ENCODE measurements at regions not wholly inside any gene's neighbourhood (a gene's known extent, or its start where the extent isn't known, plus 50 kb on each side); places are given as distances from the start of the nearest gene placed in this dataset.

DNA sequence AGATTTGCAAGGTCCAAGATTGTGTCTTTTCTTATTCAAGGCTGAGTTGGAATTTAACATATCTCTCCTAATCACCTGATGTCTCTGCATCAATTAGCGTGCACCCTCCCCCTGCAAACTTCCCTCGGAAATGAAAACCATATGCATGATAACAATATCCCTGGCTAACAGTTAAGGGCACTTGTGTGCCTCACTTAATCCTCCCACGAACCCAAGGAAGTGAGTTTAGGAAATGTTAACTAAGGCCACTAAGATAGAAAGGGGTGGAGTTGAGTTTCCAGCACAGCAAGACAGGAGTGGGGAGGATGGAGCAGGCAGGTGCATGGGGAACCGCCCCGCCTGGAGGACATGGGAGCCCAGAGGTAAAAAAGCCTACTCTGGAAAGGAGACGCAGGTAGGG lies 52.4 kb upstream of the PTMA start:
- no peak for TF ChIP-seq EP300 (IDR thresholded peaks at IDR 0.05)
- TF ChIP-seq, protein P1, sequence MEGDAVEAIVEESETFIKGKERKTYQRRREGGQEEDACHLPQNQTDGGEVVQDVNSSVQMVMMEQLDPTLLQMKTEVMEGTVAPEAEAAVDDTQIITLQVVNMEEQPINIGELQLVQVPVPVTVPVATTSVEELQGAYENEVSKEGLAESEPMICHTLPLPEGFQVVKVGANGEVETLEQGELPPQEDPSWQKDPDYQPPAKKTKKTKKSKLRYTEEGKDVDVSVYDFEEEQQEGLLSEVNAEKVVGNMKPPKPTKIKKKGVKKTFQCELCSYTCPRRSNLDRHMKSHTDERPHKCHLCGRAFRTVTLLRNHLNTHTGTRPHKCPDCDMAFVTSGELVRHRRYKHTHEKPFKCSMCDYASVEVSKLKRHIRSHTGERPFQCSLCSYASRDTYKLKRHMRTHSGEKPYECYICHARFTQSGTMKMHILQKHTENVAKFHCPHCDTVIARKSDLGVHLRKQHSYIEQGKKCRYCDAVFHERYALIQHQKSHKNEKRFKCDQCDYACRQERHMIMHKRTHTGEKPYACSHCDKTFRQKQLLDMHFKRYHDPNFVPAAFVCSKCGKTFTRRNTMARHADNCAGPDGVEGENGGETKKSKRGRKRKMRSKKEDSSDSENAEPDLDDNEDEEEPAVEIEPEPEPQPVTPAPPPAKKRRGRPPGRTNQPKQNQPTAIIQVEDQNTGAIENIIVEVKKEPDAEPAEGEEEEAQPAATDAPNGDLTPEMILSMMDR (IDR thresholded peaks at IDR 0.05), result no peak

Measured in ovary (tissue), 3 donors.